ENCODE measurements at regions not wholly inside any gene's neighbourhood (a gene's known extent, or its start where the extent isn't known, plus 50 kb on each side); places are given as distances from the start of the nearest gene placed in this dataset.
"Not testable (repeated sequence)": the region's sequence is repeated elsewhere in the genome, so short reads cannot be mapped to it uniquely, and the experiment has no call there.

DNA sequence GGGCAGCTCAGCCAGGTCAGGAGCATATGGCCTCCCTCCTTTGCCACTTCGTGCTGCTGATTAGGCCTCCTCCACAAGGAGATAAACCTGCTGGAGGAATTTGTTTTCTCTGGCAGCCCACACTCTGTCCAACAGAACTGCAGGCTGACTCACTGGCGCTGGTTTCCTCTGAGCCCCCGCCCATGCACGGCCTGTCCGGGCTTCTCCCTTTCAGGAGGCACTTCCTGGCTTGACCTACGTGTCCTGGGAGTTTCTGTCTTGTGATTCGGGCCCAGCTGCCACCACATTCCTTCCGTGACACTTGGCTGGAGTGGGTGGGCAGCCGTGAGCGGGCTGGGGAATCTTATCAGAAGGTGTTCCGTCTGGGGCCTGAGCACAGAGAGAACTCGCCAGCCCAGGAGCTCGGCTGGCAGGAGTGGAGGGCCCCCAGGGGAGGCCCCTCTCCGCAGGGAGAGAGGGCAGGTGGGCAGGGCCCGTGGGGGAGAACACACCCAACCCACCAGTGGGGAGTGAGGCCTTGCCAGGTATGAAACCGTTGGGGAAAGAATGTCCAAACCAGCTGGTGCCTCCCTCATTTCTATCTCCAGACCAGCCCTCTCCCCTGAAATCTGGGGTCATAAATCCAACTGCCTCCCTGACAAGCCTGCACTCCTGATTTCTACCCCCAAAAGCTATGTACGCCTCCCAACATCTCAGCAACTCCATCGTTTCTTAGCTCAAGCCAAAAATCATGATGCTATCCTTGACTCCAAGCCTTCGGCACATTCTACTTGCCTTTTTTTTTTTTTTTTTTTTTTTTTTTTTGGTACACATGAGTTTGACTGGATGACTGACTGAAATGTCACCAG is 110.6 kb upstream of the MEF2A start:
- peak in 1 of 4 donors; percentile 51 for DNase-seq (ENCODE audit: low read depth in 4 of 4, low spot score in 3 of 4)

DNA sequence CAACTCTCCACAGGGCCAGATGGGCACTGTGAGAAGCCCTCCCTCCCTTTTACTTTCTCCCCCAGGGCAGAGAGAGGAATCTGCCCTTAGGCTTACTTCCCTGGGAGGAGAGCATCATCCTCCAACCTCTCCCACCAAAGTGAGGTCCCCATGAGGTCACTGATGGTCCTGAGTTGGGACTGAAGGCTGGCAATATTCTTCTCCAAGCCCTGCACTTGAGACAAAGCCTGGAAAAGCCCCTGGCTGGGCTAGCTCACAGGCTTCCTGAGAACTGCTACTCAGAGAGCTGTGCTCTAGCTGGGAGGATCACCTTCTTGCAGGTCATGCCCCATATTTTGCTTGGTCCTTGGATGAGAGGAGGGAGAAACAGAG is 110.0 kb upstream of the MEF2A start:
- no peak for DNase-seq (ENCODE audit: low read depth in 4 of 4, low spot score in 3 of 4)

DNA sequence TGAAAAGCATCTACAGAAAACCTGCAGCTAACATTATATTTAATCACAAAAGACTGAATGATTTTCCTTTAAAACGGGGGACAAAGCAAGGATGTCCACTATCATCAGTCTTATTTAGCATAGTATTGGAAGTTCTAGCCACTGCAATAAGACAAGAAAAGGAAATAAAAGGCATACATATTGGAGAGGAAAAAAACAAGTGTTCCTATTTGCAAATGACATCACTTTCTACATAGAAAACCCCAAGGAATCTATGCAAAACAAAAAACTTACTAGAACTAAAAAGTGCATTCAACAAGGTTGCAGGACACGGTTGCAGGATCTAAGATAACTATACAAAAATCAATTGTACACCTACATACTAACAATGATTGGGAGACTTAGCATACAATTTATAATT is 101.6 kb upstream of the MEF2A start:
- no peak for DNase-seq (ENCODE audit: low read depth in 4 of 4, low spot score in 3 of 4)

DNA sequence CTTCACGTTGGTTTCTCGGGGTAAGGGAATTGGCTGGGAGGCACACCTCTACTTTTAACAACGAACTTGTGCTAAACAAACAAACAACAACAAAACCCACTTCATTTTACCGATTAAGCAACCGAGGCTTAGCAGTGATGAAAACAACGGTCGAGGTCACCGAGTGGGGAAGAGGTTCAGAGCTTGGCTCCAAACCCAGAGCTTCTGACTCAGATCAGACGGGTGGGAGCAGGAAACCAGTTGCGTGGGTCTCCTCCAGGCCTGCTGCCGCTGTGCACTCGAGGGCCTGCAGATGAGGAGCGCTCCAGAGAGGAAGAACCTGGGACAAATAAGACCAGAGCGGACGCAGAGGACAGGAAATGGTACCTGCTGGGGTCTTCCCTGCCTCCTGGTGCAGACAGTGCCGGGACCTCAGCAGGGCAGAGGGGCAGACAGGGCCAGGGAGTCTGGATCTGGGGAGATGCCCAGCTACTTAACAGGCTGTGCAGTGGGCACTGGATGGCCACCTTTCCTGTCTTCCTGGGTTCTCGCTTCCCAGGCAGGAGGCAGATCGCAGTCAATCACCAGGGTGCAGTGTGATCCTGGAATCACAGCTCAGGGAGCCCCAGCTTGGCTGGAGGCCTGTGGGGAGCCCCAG is 99.0 kb upstream of the MEF2A start:
- no peak for DNase-seq (ENCODE audit: low read depth in 4 of 4, low spot score in 3 of 4)

DNA sequence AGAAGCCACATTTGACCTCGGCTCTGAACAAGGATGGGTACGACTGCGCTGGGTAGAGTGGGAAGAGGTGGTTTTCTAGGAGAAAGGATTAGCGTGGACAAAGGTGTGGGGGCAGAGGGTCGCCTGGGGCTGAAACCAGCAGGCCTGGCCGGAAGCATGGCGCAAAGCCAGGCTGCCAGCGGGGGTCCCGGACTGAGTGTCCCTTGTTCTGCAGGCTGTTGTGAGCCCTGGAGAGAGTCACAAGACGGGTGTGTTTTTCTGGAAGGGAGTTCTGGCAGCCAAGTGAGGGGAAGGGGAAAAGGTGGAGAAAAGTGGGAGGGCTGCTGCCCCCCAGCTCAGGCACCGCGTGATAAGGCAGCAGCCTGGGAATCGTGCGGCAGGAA is 98.5 kb upstream of the MEF2A start:
- DNase-seq (ENCODE audit: low read depth in 4 of 4, low spot score in 3 of 4) = no peak

DNA sequence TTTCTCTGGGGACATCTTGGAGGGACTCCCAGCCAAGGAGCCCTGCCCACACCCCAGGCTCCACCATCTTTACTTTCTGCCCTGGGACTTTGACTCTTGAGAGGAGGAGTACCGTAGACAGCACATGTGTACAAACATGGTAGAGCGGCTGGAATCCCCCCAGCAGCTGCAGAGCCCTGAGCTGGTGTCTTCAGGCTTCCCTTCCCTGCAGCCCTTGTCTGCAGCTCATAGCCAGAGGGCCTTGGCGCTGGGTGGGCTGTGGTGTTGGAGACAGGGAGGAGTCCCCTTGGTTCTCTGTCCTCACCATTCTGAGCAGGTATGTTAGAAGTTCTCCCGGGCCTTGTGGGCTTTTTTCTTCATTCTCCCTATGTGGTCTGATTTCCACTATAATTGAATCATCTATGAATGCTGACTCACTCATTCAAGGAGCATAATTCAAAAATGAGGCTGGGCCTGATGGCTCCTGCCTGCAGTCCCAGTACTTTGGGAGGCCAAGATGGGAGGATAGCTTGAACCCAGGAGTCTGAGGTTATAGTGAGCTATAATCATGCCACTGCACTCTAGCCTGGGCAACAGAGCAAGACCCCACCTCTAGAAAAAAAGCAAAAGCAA is 97.8 kb upstream of the MEF2A start:
- DNase-seq (ENCODE audit: low read depth in 4 of 4, low spot score in 3 of 4) = no peak

DNA sequence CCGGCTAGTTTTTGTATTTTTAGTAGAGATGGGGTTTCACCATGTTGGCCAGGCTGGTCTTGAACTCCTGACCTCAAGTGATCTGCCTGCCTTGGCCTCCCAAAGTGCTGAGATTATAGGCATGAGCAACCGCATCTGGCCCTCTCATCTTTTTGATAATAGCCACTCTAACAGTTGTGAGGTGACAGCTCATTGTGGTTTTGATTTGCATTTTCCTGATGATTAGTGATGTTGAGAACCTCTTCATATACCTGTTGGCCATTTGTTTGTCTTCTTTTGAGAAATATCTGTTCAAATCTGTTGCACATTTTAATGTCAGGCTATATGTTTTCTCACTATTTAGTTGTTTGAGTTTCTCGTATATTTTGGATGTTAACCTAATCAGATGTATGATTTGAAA is 95.6 kb upstream of the MEF2A start:
- not testable (repeated sequence) for DNase-seq (ENCODE audit: low read depth in 4 of 4, low spot score in 3 of 4)

DNA sequence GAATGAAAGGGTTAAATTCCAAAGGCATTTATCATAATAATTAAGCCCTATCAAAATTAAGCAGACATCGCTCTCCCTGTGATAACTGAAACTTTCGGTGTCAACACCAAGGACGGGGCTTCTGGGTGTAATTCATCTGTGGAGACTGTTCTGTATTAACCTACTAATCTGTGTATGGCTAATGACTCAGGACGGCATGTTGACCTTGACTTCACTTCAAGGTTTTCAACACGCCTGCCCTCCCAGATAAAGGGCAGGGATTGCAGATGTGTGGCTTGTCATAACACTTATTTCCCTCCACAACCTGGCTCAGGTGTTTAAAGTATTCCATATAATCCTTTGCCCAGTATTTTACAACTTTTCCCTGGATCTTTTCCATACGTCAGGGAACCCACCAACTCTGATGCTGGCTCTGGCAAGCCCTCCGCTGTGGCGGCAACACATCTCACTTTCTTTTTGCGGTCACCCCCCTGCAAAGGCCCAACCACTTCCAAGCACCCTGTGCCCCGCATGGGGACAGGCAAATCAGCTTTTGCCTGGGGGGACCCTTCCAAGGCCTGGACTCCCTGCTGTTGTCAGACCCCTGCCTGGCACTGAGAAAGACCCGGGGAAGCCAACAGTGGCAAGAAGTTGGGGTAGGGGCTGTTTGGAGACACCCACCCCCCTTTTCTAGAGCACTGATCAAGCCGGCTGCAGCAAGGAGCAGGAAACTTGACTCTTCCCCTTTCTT is 93.2 kb upstream of the MEF2A start:
- no peak for DNase-seq (ENCODE audit: low read depth in 4 of 4, low spot score in 3 of 4)

DNA sequence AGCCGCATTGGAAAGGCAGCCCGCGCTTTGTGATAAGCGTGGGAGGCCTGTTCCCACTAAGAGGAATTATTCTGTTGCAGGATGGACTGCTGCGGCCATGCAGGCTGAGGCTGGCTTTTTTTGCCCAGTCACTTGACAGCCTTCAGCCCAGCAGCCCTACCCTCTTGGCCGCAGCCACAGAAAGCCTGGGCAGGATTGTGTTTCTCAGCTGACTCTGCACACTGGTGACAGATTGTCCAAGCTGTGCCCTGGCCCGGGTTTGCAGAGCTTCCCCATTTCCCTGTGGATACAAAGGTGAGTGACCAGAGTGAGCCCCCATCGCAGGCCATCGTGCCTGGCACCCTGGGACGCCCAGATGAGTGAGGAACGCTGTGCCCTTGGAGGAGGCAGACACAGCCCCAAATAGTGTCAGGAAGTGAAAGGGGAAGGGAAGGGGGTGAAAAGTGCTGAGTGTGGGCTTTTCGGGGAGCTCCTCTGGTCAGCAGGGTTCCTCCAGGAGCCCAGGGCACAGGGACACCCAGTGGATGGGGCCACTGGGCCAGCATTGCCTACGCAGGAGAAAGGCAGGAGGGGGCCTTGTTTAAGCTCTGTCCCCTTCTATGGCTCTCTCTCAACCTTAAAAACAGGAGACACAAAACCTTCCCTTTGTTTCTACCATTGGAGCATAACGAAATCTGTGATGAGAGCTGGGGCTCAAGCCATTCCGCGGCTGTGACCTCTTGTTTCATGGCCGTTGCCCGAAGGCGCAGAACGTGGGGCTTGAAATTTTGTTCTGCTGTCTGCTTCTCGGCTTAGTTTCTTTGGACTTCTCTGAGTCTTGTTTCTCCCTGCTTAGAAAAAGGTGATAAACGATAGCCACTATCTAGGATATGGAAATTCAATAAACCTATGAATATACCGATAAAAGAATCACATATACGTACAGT is 91.5 kb upstream of the MEF2A start:
- no peak for DNase-seq (ENCODE audit: low read depth in 4 of 4, low spot score in 3 of 4)

DNA sequence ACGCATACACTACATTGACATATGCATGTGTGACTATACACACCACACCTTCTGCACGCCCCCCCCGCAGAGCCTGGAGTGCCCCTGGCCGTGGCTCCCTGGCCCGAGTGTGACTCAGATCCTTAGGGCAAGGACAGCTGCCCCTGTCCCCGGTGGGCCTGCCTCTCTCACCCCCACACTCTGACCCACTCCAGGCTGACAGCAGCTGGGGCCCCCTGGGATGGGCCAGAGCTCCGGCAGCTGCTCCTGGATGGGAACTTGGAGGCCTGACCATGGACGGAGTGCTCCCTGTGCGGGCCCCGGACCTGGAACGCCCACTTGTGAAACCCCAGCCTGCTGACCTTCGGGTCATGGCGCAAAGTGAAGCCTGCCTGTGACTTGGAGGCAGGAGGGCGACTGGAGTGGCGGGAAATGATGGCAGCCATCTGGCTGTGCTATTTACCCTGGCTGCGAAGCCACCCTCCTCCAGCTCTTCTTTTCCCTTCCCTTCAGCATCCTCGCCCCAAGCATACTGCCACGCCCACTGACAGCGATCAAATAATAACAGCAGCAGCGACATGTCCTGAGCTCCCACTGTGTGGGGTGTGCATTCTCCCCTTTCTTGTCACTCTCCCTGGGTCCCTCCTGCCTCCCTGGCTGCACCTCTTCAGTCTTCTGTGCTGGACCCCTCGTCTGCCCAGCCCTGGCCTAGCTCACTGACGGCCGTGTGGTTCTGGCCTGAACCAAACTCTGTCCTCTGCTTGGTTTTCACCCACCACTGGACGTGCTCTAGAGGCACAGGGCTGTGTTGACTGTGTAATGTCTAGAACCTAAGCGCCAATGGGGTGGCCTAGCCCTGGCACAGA is 90.7 kb upstream of the MEF2A start:
- DNase-seq (ENCODE audit: low read depth in 4 of 4, low spot score in 3 of 4) = no peak

DNA sequence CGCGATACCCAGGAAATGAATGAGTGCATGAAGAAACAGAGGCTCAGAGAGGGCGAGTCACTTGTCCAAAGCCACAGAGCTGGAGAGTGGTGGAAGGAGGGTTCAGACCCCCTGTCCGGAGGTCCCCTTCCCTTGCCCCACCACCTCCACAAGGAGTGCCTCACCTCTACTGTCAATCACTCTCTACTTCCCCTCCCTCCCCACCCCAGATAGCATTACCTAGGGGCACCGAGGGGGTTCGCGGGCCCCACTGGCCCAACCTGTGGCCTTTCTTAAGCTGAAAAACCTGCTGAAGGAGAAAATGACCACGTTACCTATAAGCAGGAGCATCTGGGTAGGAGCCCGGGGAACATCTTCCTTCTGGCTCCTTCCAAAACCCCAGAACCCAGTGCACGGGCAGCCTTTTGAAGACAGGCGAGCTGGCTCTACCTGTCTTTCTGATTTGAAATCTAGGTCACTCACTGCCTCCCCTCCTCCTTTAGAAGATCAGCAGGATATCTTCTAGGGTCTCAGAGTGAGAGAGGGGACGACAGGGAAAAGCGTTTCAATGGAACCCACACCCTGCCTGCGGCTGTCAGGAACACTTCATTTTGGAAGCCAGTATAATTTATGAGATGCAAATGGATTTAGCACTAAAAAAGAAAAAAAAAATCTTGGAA is 89.9 kb upstream of the MEF2A start:
- DNase-seq (ENCODE audit: low read depth in 4 of 4, low spot score in 3 of 4) = no peak

DNA sequence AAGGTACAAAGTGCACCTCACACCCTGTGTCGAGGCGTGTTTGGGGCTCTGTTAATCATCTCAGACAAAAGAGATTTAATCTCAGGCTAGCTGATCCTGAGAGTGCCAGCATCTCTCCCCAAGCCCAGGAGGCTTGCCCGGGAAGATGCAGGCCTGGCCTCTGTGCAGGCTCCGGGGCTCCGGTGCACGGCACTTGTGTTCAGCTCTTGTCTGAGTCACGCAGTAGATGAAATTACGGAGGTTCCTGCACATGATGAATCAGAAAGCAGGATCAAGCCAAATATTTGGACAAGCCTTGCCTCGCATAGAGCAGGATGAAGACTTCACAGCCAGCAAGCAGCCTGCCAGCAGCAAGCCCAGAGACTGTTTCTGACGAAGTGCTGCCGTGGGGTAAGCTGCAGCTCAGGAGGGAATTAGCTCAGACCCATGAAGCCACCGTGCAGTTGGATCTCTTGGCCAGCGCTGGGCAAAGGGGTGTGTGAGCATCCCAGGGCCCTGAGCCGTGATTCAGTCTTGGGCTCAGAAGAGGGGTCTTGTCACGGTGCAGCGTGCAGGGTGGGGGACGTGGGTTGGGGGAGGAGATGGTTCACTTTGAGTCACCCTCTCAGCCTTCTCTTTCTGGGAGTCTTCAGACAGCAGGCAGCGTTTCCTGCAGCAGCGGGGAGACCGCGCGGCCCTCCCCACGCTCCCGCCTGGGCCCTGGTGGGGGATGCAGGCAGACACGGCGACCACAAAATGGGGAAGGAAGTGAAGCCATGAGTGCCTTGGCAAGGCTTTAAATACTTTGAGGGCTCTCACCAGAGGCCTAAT is 89.2 kb upstream of the MEF2A start:
- DNase-seq (ENCODE audit: low read depth in 4 of 4, low spot score in 3 of 4) = no peak

DNA sequence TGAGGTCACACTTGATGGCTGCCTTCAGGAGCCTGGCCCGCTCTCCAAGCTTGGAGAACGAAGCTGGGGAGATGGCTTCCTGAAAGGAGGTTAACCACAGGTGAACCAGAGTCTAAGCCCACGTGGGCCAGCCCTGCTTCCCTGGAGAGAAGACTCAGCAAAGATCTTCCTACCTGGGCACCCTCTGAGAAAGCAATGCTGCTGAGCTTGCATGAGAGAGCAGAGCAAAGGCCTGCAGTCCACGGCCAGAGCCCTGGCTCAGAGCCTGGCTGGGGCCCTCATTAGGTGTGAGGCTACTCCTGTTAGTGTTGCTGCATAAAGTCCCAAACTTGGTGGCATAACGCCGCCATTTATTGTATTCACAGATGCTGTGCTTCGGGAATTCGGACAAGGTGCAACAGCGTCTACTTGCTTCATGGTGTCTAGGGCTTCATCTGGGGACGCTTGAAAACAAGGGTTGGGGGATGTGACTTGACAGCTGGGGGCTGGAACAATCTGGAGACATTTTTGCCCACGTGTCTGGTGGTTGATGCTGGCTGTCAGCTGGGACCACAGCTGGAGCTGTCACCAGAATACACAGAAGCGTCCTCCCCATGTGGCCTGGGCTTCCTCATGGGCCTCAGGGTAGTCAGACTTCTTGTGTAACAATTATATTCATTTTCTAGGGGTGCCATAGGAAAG is 87.9 kb upstream of the MEF2A start:
- no peak for DNase-seq (ENCODE audit: low read depth in 4 of 4, low spot score in 3 of 4)

DNA sequence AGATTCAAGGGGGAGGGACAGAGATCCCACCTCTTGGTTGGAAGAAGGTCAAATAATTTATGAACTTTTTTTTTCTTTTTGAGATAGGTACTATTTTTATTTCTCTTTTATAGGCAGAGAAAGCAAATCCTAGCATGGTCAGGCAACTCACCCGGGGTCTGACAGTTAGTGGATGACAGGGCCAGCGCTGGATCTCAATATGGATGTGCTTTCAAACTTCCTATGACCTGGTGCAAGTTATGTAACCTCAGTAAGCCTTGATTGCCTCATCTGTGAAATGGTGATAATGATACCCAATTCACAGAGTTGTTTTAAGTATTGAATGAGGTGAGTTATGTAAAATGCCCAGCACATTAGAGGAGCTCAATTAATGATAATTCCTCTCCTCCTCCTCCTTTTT is 86.8 kb upstream of the MEF2A start:
- no peak for DNase-seq (ENCODE audit: low read depth in 4 of 4, low spot score in 3 of 4)

DNA sequence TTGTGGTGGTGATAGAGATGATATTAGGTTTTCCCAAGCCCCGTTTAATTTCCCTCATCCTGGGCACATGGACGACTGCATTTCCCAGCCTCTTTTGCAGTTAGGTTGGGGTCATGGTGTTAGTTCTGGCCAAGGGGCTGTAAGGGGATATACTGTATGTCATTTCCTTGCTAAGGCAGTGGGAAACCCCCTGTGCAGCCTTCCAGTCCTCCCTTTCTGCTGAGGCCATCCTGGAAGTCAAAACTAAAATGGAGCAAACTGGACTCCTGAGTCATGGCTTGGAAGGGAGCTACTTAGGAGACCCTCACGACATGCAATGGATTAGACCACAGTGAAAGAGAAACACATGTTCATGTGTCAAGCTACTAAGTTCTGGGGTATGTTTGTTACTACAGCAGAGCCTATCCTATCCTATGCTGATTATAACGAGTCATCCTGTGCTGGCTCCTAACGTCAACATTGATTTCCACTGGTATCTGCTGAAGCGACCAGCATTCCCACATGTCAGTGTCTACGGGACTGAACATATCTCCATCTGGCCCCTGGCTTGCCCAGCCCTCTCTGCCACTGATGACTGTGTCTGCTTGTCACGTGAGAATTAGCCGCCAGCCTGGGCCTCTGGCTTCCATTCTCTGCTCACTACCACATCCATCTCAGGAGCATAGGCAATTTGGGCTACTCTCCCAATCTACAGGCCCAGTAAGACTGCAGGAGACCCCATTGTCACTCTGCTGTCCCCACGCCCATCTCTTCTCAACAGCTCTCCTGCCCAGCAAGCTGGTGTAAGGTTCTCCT is 85.6 kb upstream of the MEF2A start:
- no peak for DNase-seq (ENCODE audit: low read depth in 4 of 4, low spot score in 3 of 4)

DNA sequence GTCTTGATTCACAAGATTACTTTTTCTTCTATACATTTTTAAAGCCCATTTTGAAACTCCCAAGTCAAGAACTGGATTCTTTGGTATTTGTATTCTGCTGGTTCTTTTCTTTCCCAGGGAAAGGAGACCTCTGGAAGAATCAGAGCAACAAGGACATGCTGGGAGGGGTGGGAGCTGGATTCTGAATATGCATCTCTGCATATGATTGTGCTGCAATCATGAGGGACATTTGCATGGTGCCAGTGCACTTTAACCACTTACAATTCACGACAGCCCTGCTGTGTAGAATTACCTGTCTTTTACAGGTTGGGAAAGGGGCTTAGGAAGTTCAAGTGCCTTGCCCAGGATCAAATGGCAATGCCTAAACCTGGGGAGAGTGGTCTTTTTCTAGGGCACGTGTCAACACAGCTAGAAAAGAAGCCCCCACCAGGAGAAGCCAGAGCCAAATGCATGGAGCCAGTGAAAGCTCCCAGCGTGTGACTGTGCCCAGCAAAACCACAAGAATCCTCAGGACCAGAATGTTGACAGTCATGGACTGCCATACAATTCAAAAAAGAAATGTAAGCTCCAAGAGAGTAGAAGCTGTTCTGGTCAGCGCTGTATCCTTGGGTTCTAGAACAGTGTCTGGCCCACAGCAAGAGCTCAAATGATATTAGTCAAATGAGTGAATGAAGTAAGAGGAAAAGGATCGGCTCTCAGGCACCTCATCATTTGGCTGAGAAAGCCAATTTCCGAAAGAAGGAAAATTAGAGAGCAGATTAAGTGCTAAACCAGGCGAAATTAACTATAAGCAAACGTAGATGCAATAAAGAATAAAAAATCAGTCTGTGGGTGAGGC is 84.5 kb upstream of the MEF2A start:
- DNase-seq (ENCODE audit: low read depth in 4 of 4, low spot score in 3 of 4) = no peak
